GM12891 (cell line): ENCODE measurements at regions not wholly inside any gene's neighbourhood (a gene's known extent, or its start where the extent isn't known, plus 50 kb on each side); places are given as distances from the start of the nearest gene placed in this dataset.

ENCODE experiments used
- PAX5 ChIP-seq: IDR thresholded peaks from 2 replicates; pipeline ENCODE4 v1.6.1; 2011; ENCODE audit warnings: low read length, moderate library complexity, mild to moderate bottlenecking; ENCODE audit not compliant: insufficient read depth, severe bottlenecking
- POLR2A ChIP-seq: IDR thresholded peaks from 2 replicates; pipeline ENCODE4 v1.6.1; 2011; ENCODE audit warnings: low read depth, low read length, control low read depth
- POLR2AphosphoS5 ChIP-seq: IDR thresholded peaks from 2 replicates; pipeline ENCODE4 v1.6.1; 2011; ENCODE audit warnings: low read depth, low read length, control low read depth
- POU2F2 ChIP-seq: IDR thresholded peaks from 2 replicates; pipeline ENCODE4 v1.6.1; 2011; ENCODE audit warnings: low read depth, mild to moderate bottlenecking, control low read depth, low read length, moderate library complexity
- SPI1 ChIP-seq: IDR thresholded peaks from 2 replicates; pipeline ENCODE4 v1.6.1; 2011; ENCODE audit warnings: low read depth, low read length, control low read depth
- TAF1 ChIP-seq: IDR thresholded peaks from 2 replicates; pipeline ENCODE4 v1.6.1; 2011; ENCODE audit warnings: low read depth, low read length, control low read depth

DNA sequence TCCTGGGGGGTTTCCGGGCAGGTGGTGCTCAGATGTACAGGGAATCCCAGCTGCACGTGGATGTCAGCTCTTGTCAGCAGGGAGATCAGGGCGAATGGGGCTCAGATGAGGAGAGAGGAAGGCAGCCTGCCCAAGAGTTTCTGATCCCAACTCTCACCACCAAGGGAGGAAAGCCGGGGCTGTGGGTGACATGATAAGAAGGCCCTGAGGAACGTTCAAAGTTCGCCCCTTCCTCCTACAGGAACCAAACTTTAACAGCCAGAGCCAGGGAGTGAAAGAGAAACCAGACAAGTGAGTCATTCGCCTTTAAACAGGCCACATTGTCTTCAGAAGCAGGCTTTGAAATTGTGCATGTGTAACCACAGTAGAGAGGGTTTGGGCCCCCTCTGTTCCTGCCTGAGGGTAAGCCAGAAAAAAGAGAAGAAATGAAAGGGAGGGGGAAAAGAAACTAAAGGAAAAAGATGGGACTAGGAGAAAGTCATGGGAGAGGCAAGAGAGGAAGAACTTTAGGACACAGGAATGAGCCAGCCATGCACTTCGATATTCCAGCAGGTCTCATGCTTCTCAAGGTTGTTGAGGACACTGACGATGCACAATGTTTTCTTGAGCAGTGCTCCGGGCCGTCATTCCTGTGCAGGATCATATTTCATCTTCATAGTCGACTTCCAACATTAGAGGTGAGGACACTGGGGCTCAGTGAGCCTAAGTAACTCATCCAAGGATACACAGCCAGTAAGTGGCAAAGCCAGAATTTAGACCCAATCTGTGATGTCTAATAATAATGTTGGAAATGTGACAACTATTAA is 691.4 kb upstream of the TBX3 start:
- TF ChIP-seq POLR2AphosphoS5: no peak
- no peak for TF ChIP-seq POLR2A
- no peak for TF ChIP-seq TAF1
- no peak for TF ChIP-seq PAX5
- no peak for TF ChIP-seq POU2F2
- TF ChIP-seq SPI1: no peak
